Nephron progenitor cell (in vitro differentiated cells): ENCODE measurements at regions not wholly inside any gene's neighbourhood (a gene's known extent, or its start where the extent isn't known, plus 50 kb on each side); places are given as distances from the start of the nearest gene placed in this dataset.

Experiments used
- DNase-seq: peaks from one replicate; pipeline ENCODE4 v3.0.0; 2021
- H3K27ac Mint-ChIP-seq: 2 replicates; pipeline ENCODE4 v1.8.0; 2021; ENCODE audit warnings: mild to moderate bottlenecking, moderate library complexity, mixed read lengths
- H3K27me3 Mint-ChIP-seq: 2 replicates; pipeline ENCODE4 v1.8.0; 2021; ENCODE audit warnings: mild to moderate bottlenecking, low read depth, mixed read lengths; ENCODE audit not compliant: poor library complexity
- H3K36me3 Mint-ChIP-seq: 2 replicates; pipeline ENCODE4 v1.8.0; 2021; ENCODE audit warnings: low read depth, mixed read lengths
- H3K4me1 Mint-ChIP-seq: 2 replicates; pipeline ENCODE4 v1.8.0; 2021; ENCODE audit warnings: mixed read lengths
- H3K4me3 Mint-ChIP-seq: 2 replicates; pipeline ENCODE4 v1.8.0; 2021; ENCODE audit warnings: mild to moderate bottlenecking, moderate library complexity, mixed read lengths
- H3K9me3 Mint-ChIP-seq: 2 replicates; pipeline ENCODE4 v1.8.0; 2021; ENCODE audit warnings: mild to moderate bottlenecking, moderate library complexity, mixed read lengths
- TF ChIP-seq, protein P1 (sequence below): fragments of 200-600 bp; sonication (generic); IDR thresholded peaks from 2 replicates; pipeline ENCODE4 v1.5.0; 2021; ENCODE audit warnings: antibody characterized with exemption

DNA sequence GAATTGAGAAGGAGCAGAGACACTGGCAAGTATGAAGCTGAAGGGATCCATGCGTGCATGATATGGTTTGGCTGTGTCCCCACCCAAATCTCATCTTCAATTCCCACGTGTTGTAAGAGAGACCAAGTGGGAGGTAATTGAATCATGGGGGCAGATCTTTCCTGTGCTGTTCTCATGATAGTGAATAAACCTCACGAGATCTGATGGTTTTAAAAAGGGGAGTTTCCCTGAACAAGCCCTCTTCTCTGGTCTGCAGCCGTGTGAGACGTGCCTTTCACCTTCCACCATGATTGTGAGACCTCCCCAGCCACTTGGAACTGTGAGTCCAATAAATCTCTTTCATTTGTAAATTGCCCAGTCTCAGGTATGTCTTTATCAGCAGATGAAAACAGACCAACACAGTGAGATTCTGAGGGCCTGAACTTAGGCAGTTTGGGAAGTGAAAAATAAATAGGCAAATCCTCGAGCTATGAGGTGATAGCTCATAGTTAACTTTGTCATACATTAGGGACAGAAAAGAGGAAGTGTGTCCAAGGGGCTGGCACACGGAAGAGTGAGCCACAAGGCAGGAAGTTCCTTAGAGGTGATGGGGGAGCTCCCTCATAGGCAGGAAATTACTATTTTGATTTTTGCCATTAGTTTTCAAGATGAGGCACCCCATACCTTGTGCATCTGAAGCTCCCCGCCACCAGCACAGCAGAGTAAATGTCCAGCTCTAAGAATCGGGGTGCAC lies 658.8 kb upstream of the ID2 start:
- TF ChIP-seq, protein P1, sequence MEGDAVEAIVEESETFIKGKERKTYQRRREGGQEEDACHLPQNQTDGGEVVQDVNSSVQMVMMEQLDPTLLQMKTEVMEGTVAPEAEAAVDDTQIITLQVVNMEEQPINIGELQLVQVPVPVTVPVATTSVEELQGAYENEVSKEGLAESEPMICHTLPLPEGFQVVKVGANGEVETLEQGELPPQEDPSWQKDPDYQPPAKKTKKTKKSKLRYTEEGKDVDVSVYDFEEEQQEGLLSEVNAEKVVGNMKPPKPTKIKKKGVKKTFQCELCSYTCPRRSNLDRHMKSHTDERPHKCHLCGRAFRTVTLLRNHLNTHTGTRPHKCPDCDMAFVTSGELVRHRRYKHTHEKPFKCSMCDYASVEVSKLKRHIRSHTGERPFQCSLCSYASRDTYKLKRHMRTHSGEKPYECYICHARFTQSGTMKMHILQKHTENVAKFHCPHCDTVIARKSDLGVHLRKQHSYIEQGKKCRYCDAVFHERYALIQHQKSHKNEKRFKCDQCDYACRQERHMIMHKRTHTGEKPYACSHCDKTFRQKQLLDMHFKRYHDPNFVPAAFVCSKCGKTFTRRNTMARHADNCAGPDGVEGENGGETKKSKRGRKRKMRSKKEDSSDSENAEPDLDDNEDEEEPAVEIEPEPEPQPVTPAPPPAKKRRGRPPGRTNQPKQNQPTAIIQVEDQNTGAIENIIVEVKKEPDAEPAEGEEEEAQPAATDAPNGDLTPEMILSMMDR, result no peak
- Mint-ChIP-seq H3K36me3 (no peaks in the 10 kb centered on the region), H3K27me3 (peaks cover 4% of the 10 kb centered on the region), H3K4me1 (no peaks in the 10 kb centered on the region), H3K4me3 (no peak overlapping the region), H3K27ac (no peak overlapping the region), H3K9me3 (peaks cover 4% of the 10 kb centered on the region)
- no peak for DNase-seq

DNA sequence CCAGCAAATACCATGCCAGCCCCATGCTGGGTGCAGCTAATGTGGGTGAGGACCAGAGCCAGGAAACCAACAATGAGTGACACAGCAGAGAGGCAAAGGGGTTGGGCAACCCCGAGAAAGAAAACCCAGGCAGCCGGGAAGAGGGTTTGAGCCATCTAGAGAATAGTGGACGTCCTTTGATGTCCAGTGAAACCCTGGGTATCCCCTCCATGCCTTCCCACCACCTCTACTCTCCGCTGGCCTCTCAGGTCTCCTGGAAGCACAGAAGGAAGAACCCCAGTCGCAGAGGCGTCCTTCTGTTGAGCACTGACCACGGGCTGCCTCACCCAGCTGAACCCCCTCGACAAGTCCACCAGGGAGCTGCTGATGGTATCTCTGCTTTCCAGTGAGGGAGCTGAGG lies 657.4 kb upstream of the ID2 start:
- Mint-ChIP-seq H3K27ac (no peak overlapping the region), H3K9me3 (peaks cover 4% of the 10 kb centered on the region), H3K36me3 (no peaks in the 10 kb centered on the region), H3K4me3 (no peak overlapping the region), H3K27me3 (no peaks in the 10 kb centered on the region), H3K4me1 (no peaks in the 10 kb centered on the region)
- TF ChIP-seq, protein P1, result no peak
- no peak for DNase-seq

DNA sequence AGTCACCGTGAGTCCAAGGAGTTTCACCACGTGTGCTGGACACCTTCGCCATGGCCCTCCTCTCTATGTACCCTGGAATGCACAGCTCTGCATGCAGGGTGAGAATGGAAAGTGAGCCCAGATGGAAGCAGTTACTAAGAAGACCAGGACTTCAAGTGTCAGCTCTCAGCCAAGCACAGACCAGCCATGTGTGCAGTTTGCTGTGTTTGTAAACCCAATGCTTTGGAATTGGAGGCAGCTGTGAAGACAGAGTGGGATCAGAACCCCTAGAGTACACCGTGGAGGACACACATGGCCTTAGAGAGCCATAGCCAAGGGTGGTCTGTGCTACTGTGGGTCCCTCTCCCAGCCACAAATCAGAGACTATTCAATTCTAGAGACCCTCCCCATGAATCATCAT lies 655.5 kb upstream of the ID2 start:
- Mint-ChIP-seq H3K4me3 (no peak overlapping the region), H3K27me3 (peaks cover 4% of the 10 kb centered on the region), H3K36me3 (no peaks in the 10 kb centered on the region), H3K9me3 (peaks cover 4% of the 10 kb centered on the region), H3K4me1 (no peaks in the 10 kb centered on the region), H3K27ac (no peak overlapping the region)
- TF ChIP-seq, protein P1, result no peak
- DNase-seq, result no peak

DNA sequence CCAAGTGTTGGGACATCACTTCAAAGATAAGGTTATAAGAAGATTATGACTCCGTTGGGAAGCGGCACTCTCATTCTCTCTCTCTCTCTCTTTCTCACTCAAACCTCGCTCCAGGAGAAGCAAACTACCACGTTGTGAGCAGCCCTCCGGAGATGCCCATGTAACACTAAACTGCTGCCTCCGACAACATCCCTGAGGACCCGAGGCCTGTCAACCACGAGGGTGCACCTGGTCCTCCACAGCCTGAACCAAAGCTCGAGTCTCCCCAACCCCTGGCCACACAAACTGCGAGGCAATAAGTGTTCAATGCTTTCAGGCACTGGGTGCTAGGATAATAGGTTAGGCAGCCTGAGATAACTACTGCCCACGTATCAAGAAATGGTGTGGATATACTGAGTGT lies 654.5 kb upstream of the ID2 start:
- H3K36me3 Mint-ChIP-seq, result no peaks in the 10 kb centered on the region
- H3K4me3 Mint-ChIP-seq, result no peak overlapping the region
- H3K27me3 Mint-ChIP-seq, result peaks cover 4% of the 10 kb centered on the region
- peaks cover 4% of the 10 kb centered on the region for H3K9me3 Mint-ChIP-seq
- no peak for DNase-seq
- no peaks in the 10 kb centered on the region for H3K4me1 Mint-ChIP-seq
- H3K27ac Mint-ChIP-seq, result no peak overlapping the region
- TF ChIP-seq, protein P1, result no peak

DNA sequence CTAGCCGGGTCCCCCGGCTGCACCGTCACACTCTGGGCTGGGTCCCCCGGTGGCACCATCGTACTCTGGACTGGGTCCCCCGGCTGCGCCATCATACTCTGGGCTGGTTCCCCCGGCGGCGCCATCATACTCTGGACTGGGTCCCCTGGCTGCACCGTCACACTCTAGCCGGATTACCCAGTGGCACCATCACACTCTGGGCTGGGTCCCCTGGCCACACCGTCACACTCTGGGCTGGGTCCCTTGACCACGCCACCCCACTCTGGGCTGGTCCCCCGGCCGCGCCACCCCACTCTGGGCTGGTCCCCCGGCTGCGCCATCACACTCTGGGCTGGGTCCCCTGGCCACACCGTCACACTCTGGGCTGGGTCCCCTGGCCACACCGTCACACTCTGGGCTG lies 653.8 kb upstream of the ID2 start:
- Mint-ChIP-seq H3K9me3 (peaks cover 2% of the 10 kb centered on the region), H3K4me1 (no peaks in the 10 kb centered on the region), H3K36me3 (no peaks in the 10 kb centered on the region), H3K4me3 (no peak overlapping the region), H3K27ac (no peak overlapping the region), H3K27me3 (peaks cover 4% of the 10 kb centered on the region)
- no peak for DNase-seq
- TF ChIP-seq, protein P1, result no peak

DNA sequence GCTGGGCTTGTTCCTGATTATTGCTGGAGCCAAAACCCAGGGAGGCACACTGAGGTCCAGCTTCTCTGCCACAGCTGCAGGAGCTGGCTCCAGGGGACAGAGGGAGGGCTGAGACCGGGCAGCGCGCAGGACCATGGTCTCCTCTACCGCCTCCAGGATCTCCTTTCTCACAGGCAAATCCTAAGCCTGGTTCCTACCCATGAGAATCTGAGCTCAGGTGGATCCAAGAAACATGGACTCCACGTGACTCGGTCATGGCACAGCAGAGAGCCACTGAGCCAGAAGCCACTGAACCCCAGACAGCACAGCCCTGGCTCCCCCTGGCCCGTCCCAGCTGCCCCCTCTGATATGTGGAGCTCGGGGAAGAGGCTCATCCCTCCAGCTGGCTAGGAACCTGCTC lies 653.4 kb upstream of the ID2 start:
- TF ChIP-seq, protein P1, result no peak
- peaks cover 2% of the 10 kb centered on the region for H3K4me1 Mint-ChIP-seq
- H3K4me3 Mint-ChIP-seq, result no peak overlapping the region
- no peak for DNase-seq
- no peak overlapping the region for H3K27ac Mint-ChIP-seq
- no peaks in the 10 kb centered on the region for H3K36me3 Mint-ChIP-seq
- no peaks in the 10 kb centered on the region for H3K9me3 Mint-ChIP-seq
- H3K27me3 Mint-ChIP-seq, result peaks cover 5% of the 10 kb centered on the region
